ENCODE measurements at regions not wholly inside any gene's neighbourhood (a gene's known extent, or its start where the extent isn't known, plus 50 kb on each side); places are given as distances from the start of the nearest gene placed in this dataset.

DNA sequence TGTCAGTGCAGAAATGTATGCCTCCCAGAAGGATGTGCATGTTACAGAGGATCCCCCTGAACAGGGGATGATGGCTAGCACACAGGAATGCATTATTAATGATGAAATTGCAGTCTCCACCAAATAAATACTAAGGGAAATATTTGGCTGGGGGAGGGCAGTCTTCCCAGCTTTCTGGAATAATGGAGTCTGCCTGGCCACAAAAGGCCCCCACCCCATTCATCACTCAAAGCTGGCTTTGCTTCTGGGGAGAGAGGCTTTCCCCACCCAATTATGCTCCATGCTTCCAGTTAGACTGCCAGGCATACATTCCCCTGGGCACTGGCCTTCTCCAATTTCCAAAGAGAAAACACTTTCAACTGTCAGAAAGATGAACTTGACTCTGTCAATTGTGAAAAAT is 302.7 kb downstream of the SIPA1L2 start:
- TF ChIP-seq, protein P1, sequence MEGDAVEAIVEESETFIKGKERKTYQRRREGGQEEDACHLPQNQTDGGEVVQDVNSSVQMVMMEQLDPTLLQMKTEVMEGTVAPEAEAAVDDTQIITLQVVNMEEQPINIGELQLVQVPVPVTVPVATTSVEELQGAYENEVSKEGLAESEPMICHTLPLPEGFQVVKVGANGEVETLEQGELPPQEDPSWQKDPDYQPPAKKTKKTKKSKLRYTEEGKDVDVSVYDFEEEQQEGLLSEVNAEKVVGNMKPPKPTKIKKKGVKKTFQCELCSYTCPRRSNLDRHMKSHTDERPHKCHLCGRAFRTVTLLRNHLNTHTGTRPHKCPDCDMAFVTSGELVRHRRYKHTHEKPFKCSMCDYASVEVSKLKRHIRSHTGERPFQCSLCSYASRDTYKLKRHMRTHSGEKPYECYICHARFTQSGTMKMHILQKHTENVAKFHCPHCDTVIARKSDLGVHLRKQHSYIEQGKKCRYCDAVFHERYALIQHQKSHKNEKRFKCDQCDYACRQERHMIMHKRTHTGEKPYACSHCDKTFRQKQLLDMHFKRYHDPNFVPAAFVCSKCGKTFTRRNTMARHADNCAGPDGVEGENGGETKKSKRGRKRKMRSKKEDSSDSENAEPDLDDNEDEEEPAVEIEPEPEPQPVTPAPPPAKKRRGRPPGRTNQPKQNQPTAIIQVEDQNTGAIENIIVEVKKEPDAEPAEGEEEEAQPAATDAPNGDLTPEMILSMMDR (IDR thresholded peaks at IDR 0.05; ENCODE audit: low read depth, low read length, poor library complexity, severe bottlenecking) = no peak
- TF ChIP-seq EZH2phosphoT487 (IDR thresholded peaks at IDR 0.05; ENCODE audit: borderline replicate concordance, low read length) = no peak

Data from DOHH2 (cell line).